GM19099 (cell line): ENCODE measurements at regions not wholly inside any gene's neighbourhood (a gene's known extent, or its start where the extent isn't known, plus 50 kb on each side); places are given as distances from the start of the nearest gene placed in this dataset.

Experiments used
- POLR2A ChIP-seq: IDR thresholded peaks from 3 replicates; pipeline ENCODE4 v1.6.1; 2011; ENCODE audit warnings: low read depth; ENCODE audit not compliant: insufficient read length; ENCODE audit errors: extremely low read depth

GRCh38 chr18:1604751-1605150 lies 700.1 kb downstream of the ADCYAP1 start:
- TF ChIP-seq POLR2A = no peak

DNA sequence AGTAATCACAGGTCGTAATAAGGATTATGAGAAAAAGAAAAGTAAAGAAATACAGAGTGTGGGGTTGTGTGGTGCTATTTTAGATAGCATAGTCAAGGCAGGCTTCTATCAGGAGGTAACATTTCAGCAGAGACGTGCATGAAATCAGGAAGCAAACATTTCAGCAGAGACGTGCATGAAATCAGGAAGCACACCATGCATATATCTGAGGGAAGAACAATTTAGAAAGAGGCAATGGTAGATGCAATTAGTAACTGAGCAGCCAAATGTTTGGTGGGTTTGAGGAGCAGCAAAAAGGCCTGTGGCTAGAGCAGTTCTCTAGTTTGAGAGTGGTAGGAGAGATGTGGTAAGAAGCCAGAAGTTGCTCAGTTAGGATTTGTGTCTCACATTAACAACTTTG lies 713.7 kb downstream of the ADCYAP1 start:
- TF ChIP-seq POLR2A = no peak

GRCh38 chr18:1619507-1619906 lies 714.8 kb downstream of the ADCYAP1 start:
- TF ChIP-seq POLR2A = no peak

GRCh38 chr18:1624612-1625011 lies 719.9 kb downstream of the ADCYAP1 start:
- TF ChIP-seq POLR2A = no peak

DNA sequence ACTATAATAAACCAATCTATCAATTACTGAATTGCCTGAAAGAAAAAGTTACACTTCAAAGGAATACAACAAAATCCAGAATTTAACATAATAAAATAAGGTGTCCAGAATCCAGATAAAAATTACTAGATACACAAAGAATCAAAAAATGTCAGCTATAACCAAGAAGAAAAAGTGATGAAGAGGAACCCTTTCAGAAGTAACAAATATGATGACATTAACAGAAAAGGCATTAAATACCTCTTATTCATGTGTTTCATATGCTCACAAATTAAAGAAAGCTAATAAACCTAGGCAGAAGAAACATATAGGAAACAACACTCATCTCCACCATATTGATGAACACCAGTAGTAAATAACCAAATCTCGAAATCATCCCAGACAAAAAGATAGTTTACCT lies 722.8 kb downstream of the ADCYAP1 start:
- no peak for TF ChIP-seq POLR2A

- TF ChIP-seq POLR2A = no peak
Measured at GRCh38 chr18:1648712-1649111, 744.0 kb downstream of the ADCYAP1 start.

DNA sequence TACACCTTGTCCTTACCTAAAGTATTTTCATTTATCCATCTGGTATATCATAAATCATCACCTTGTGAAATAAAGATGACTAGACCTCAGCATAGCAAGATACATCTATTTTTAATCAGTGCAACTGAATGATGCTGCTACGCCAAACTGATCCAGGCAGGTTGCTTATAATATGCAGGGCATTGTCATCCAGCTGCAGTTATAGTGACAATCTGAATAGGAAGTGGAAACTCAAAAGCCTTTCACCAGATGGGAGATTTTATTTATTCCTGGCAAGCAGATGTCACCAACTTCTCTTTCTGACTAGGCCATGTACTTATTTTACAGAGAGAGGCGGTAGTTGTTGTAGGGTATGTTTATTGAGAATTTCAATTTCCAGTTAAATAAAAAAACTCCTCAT lies 747.3 kb downstream of the ADCYAP1 start:
- no peak for TF ChIP-seq POLR2A

DNA sequence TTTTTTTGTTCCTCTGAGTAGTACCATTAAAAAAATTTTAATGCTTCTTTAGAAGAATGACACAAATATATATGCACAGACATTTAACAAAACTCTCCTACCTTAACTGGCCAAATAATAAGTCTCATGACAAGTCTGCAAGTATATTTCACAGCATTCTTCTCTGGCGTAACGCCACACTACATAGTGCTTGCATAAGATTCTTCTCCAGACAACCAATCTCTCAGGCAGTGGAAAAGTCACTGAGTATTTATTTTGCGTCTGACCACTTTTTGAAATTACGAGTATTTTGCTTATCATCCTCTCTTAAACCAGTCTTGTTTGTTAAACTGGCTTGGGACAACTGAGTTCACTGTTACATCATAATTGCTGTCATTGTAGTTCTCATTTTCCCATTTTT lies 749.2 kb downstream of the ADCYAP1 start:
- TF ChIP-seq POLR2A = no peak

GRCh38 chr18:1657876-1658275 lies 753.2 kb downstream of the ADCYAP1 start:
- TF ChIP-seq POLR2A = no peak

DNA sequence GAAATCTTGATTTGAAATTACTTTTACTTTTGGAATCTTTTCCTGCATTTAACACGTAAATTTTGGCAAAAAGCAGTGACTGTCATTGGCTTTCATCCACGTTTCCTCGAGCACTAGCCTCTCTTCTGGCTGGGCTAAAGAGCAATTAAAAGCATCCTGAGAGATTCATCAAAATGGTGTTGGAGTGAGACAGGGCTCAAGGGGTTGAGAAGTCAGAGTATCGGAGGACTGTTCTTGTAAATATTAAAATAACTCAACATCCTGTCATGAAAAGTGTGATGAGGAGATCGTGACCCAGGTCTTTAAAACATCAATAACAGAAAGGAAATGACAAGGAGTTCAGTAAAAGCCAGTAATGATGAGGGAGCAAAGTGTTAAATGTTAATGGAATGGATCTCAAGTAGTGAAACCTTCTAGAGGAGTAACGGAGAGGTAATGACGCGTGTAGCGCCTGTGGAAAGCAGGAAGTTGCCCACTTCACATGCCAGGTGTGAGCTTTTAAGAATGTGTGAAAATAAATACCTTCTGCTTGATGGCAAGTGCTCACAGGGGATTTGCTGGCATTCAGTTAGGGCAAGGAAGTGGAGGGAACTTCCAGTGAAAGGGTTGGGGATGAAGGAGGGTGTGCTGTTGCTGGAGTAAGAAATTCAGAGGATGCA lies 754.4 kb downstream of the ADCYAP1 start:
- TF ChIP-seq POLR2A = no peak

DNA sequence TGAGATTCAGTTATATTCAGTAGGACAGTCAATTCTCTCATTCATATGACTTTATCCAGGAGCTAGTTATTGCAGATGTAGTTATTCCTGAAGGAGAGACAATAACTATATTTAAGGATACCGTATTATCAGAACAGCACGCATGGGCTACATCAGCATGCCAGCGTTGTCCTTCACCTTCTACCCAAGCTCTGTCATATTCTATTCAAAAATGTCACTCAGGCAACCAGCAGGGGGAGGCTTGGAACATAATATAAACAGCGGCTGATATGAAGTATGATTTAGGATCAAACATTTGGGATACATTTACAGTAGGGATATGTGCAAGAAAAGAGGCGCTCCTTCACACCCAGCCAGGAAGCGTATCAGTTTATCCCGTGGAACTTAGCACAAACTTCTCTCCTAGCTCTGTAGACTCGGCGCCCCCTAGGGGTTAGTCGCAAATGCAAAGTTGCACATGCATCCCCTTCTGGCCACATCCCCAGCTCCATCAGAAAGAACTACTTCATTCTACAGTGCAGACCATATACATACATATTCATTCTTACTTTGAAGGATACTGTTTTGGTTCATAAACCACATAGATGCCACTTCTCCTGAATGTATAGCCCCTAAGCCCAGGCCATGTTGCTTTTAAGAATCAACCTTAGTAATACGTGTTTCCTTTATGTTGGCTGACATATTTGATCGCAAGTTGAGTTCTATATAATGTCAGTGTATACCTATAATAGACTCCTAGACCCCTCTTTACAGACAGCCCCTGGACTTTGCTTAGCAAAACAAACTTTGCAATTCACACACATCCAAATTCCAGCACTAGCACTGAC lies 759.4 kb downstream of the ADCYAP1 start:
- TF ChIP-seq POLR2A = no peak

DNA sequence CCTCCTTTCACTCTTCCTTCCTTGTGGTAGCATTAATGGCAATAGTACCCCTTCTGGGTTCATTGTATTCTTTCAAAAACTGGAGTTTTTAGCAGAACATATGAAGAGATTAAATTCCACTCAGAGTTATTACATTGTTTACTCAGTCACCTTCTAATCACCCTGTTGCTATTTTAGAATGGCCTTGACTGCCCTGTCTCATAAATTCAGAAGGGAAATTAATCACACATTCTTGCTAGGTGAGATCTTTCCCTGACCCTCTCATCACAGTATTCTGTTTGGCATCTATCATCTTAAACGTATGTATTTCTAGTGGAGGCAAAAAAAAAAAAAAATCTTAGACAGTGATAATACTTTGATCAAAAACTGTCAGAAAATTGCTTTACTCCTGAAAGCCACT lies 760.4 kb downstream of the ADCYAP1 start:
- TF ChIP-seq POLR2A = no peak

DNA sequence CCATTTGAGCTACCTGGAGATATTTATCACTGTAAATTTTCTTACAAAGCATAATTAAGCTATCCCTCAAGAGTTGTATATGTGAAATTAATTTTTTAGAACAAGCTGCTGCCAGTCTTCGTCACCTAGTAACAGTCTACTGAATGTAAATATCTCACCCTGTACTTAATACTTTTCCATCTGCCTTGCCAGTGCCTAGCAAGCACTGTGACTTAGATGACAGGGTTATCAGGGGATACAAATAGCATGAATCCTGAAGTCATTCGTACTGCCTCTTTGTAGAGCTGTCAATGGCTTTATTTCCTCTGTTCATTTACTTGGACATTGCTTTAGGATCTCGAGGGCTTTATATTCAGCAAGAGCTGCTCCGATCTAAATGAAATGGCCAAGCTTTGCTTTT lies 763.6 kb downstream of the ADCYAP1 start:
- no peak for TF ChIP-seq POLR2A

GRCh38 chr18:1676387-1676786 lies 771.7 kb downstream of the ADCYAP1 start:
- TF ChIP-seq POLR2A = no peak

- no peak for TF ChIP-seq POLR2A
Measured at GRCh38 chr18:1680108-1680507, 775.4 kb downstream of the ADCYAP1 start.

DNA sequence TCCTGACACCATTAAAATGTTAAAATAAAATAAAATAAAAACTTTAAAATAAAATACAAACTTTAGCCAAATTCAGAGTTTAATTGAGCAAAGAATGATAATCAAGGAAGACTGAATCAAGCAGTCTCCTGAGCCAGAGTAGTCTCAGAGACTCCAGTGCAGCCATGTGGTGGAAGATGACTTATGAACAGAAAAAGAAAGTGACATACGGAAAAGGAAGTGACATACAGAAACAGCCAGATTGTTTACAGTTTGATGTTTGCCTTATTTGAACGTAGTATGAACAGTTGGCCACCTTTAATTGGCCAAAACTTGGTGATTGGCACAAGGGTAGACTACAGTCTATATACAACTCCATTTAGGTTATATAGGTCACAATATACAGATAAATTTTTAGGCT lies 787.2 kb downstream of the ADCYAP1 start:
- TF ChIP-seq POLR2A = no peak
